Colonic mucosa (tissue), 4 donors: ENCODE measurements at regions not wholly inside any gene's neighbourhood (a gene's known extent, or its start where the extent isn't known, plus 50 kb on each side); places are given as distances from the start of the nearest gene placed in this dataset.

Experiments used
- DNase-seq: peaks from one replicate; pipeline ENCODE4 v3.0.0-alpha.2; 2020
- H3K27ac ChIP-seq: fragments of 200-600 bp; one replicate; pipeline ENCODE4 v1.8.0; 2021
- H3K27me3 ChIP-seq: fragments of 200-600 bp; one replicate; pipeline ENCODE4 v1.8.0; 2021
- H3K36me3 ChIP-seq: fragments of 200-600 bp; one replicate; pipeline ENCODE4 v1.8.0; 2021
- H3K4me1 ChIP-seq: fragments of 200-600 bp; one replicate; pipeline ENCODE4 v1.8.0; 2021; ENCODE audit warnings: mild to moderate bottlenecking
- H3K4me3 ChIP-seq: fragments of 200-600 bp; one replicate; pipeline ENCODE4 v1.8.0; 2021
- H3K9ac ChIP-seq, 2 donors: one replicate each; pipeline ENCODE4 v1.7.0; 2013; ENCODE audit warnings: control low read depth in 2 of 2, low read depth in 2 of 2, low read length in 2 of 2
- H3K9me3 ChIP-seq: fragments of 200-600 bp; one replicate; pipeline ENCODE4 v1.8.0; 2021
- CTCF ChIP-seq: fragments of 200-600 bp; IDR thresholded peaks from one replicate; pipeline ENCODE4 v1.8.0; 2022; ENCODE audit warnings: antibody characterized with exemption, mild to moderate bottlenecking
- intact Hi-C: fragments of 100-400 bp; cut with DNase I; formaldehyde crosslinking; loops from one replicate; pipeline ENCODE4 v1.14.1; 2022
- donor health status: healthy.
- donor health status: DM: no; HTN: no; CAD: no.
- donor health status: DM: no; HTN: no; CAD: no.

DNA sequence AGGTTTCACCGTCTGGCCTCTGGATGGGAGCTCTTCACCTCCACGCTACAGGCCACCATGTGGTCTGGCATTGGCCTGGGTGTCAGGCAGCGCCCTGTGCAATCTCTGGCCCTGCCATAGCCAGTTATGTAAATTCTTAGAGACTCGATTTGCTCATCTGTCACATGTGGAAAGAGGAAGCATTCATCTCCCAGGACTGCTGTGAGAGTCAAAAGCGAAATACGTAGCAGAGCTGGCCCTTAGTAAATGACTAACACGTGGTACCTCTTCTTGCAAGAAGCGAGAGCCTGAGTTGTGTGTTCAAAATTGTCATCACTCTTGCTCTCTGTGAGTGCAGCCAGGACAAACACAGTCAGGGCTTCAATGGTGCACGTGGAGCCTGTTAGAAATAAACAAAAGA, 159.0 kb upstream of the BACE2 start:
- intact Hi-C loops: no loop called here
- H3K27ac ChIP-seq: no peak overlapping the region

GRCh38 chr21:41009398-41010100, 158.4 kb upstream of the BACE2 start:
- no peak overlapping the region for H3K9ac ChIP-seq
- no peak overlapping the region for H3K4me3 ChIP-seq
- intact Hi-C loops: no loop called here
- no peak overlapping the region for H3K27ac ChIP-seq
- no peaks in the 10 kb centered on the region for H3K36me3 ChIP-seq
- DNase-seq: no peak
- H3K9me3 ChIP-seq: no peaks in the 10 kb centered on the region
- H3K4me1 ChIP-seq: no peaks in the 10 kb centered on the region
- TF ChIP-seq CTCF: no peak
- H3K27me3 ChIP-seq: no peaks in the 10 kb centered on the region

More for the DNA sequence above, 159.0 kb upstream of the BACE2 start:
- Histone ChIP-seq H3K9me3 (no peaks in the 10 kb centered on the region), H3K36me3 (no peaks in the 10 kb centered on the region), H3K4me1 (no peaks in the 10 kb centered on the region), H3K4me3 (no peak overlapping the region), H3K9ac (no peak overlapping the region), H3K27me3 (no peaks in the 10 kb centered on the region)
- TF ChIP-seq CTCF: no peak
- no peak for DNase-seq

DNA sequence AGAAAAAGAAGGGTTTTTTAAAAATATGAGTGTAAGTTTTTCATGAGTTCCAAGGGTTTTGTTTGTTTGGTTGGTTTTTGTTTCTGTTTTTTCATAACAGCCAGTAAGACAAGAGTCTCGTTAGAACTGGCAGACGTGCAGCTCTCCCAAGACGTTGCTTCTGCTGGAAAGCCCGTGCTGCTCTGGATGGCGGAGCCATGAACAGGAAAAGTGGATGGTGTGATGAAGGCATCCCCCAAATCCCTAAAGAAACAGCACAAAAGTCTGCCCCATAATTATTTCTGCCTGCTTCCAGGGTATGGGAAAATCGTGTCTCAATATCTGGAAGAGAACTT, 157.9 kb upstream of the BACE2 start:
- Histone ChIP-seq H3K27me3 (no peaks in the 10 kb centered on the region), H3K4me1 (no peaks in the 10 kb centered on the region), H3K9ac (no peak overlapping the region), H3K4me3 (no peak overlapping the region), H3K9me3 (no peaks in the 10 kb centered on the region), H3K27ac (no peak overlapping the region), H3K36me3 (no peaks in the 10 kb centered on the region)
- DNase-seq: no peak
- intact Hi-C loops: no loop called here
- TF ChIP-seq CTCF: no peak

- no peak overlapping the region for H3K27ac ChIP-seq
- no peaks in the 10 kb centered on the region for H3K27me3 ChIP-seq
- no peak overlapping the region for H3K4me3 ChIP-seq
- DNase-seq: no peak
- no peak overlapping the region for H3K9ac ChIP-seq
- no peaks in the 10 kb centered on the region for H3K4me1 ChIP-seq
- intact Hi-C loops: no loop called here
- H3K36me3 ChIP-seq: no peaks in the 10 kb centered on the region
- H3K9me3 ChIP-seq: no peaks in the 10 kb centered on the region
- TF ChIP-seq CTCF: no peak
These were observed 156.7 kb upstream of the BACE2 start for GRCh38 chr21:41011098-41011731.

DNA sequence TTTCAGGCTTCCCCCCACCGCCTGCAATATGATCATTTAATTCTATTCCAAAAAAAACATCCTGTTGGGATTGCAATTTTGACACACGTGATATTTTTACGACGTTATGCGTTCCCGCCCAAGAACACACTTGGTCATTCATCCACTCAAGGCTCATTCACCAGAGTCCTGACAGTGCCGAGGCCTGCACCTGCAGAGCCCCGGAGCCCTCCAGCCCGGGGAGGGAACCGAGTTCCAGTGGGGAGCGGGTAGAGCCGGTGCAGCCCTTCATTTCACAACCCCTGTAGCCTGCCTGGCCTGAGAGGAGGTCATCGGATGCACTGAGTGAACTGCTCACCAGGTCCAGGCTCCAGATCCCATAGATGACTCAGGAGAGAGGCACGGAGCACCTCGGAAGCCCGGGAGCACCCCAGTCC, 156.0 kb upstream of the BACE2 start:
- no peak overlapping the region for H3K9ac ChIP-seq
- no peak for TF ChIP-seq CTCF
- no peaks in the 10 kb centered on the region for H3K9me3 ChIP-seq
- DNase-seq: no peak
- intact Hi-C loops: no loop called here
- no peak overlapping the region for H3K27ac ChIP-seq
- H3K4me1 ChIP-seq: no peaks in the 10 kb centered on the region
- H3K36me3 ChIP-seq: no peaks in the 10 kb centered on the region
- no peaks in the 10 kb centered on the region for H3K27me3 ChIP-seq
- H3K4me3 ChIP-seq: no peak overlapping the region
